Neural progenitor cell (in vitro differentiated cells): ENCODE measurements at regions not wholly inside any gene's neighbourhood (a gene's known extent, or its start where the extent isn't known, plus 50 kb on each side); places are given as distances from the start of the nearest gene placed in this dataset.

Experiments used
- DNase-seq: peaks from one replicate; pipeline ENCODE4 v3.0.0-alpha.2; 2016; ENCODE audit warnings: low spot score
- H2AFZ ChIP-seq: fragments of 200-600 bp; sonication (generic); replicated peaks from 2 replicates; pipeline ENCODE4 v1.6.1; 2016; ENCODE audit warnings: antibody characterized with exemption
- H3F3A ChIP-seq: fragments of 200-600 bp; sonication (generic); 2 replicates; pipeline ENCODE4 v1.6.1; 2016; ENCODE audit warnings: antibody characterized with exemption, low read depth
- H3K27ac ChIP-seq: fragments of 200-600 bp; sonication (generic); 2 replicates; pipeline ENCODE4 v1.5.1; 2016; ENCODE audit warnings: mild to moderate bottlenecking
- H3K27me3 ChIP-seq: fragments of 200-600 bp; sonication (generic); 2 replicates; pipeline ENCODE4 v1.6.1; 2016; ENCODE audit warnings: mild to moderate bottlenecking, moderate library complexity
- H3K36me3 ChIP-seq: fragments of 200-600 bp; sonication (generic); 2 replicates; pipeline ENCODE4 v1.5.1; 2016
- H3K4me1 ChIP-seq: fragments of 200-600 bp; sonication (generic); 2 replicates; pipeline ENCODE4 v1.6.1; 2016; ENCODE audit warnings: mixed run types
- H3K4me2 ChIP-seq: fragments of 200-600 bp; sonication (generic); 2 replicates; pipeline ENCODE4 v1.6.1; 2016
- H3K4me3 ChIP-seq: fragments of 200-600 bp; sonication (generic); 2 replicates; pipeline ENCODE4 v1.5.1; 2016
- H3K79me2 ChIP-seq: fragments of 200-600 bp; sonication (generic); 2 replicates; pipeline ENCODE4 v1.6.1; 2016; ENCODE audit warnings: low read depth
- H3K9ac ChIP-seq: fragments of 200-600 bp; sonication (generic); 2 replicates; pipeline ENCODE4 v1.6.1; 2016
- H3K9me3 ChIP-seq: fragments of 200-600 bp; sonication (generic); 2 replicates; pipeline ENCODE4 v1.5.1; 2016; ENCODE audit warnings: low read depth
- H4K20me1 ChIP-seq: fragments of 200-600 bp; sonication (generic); 2 replicates; pipeline ENCODE4 v1.6.1; 2016; ENCODE audit warnings: low read depth
- H3K27ac Mint-ChIP-seq: 3 replicates; pipeline ENCODE4 v1.8.0; 2021; ENCODE audit warnings: mixed read lengths
- H3K27me3 Mint-ChIP-seq: 2 replicates; pipeline ENCODE4 v1.8.0; 2022; ENCODE audit warnings: low read depth, mild to moderate bottlenecking, inconsistent platforms, moderate library complexity, mixed read lengths; ENCODE audit not compliant: insufficient read depth
- H3K36me3 Mint-ChIP-seq: 3 replicates; pipeline ENCODE4 v1.8.0; 2021; ENCODE audit warnings: mixed read lengths
- H3K4me1 Mint-ChIP-seq: 3 replicates; pipeline ENCODE4 v1.8.0; 2021; ENCODE audit warnings: mixed read lengths
- H3K4me3 Mint-ChIP-seq: 3 replicates; pipeline ENCODE4 v1.8.0; 2021; ENCODE audit warnings: mild to moderate bottlenecking, moderate library complexity, mixed read lengths
- H3K9me3 Mint-ChIP-seq: 3 replicates; pipeline ENCODE4 v1.8.0; 2020; ENCODE audit warnings: mixed read lengths
- EZH2 ChIP-seq: fragments of 200-600 bp; sonication (generic); IDR thresholded peaks from 2 replicates; pipeline ENCODE4 v1.6.1; 2017; ENCODE audit warnings: antibody characterized with exemption, mild to moderate bottlenecking, moderate library complexity
- EZH2phosphoT487 ChIP-seq: fragments of 200-600 bp; sonication (generic); IDR thresholded peaks from 2 replicates; pipeline ENCODE4 v1.6.1; 2017; ENCODE audit warnings: antibody characterized with exemption
- TF ChIP-seq, protein P1 (sequence below): fragments of 200-600 bp; sonication (generic); IDR thresholded peaks from 2 replicates; pipeline ENCODE4 v1.5.1; 2017; ENCODE audit warnings: antibody characterized with exemption, mild to moderate bottlenecking

- H3K4me3 Mint-ChIP-seq: no peak overlapping the region
These were observed 455.1 kb upstream of the ZP4 start for GRCh38 chr1:238345837-238346236.

DNA sequence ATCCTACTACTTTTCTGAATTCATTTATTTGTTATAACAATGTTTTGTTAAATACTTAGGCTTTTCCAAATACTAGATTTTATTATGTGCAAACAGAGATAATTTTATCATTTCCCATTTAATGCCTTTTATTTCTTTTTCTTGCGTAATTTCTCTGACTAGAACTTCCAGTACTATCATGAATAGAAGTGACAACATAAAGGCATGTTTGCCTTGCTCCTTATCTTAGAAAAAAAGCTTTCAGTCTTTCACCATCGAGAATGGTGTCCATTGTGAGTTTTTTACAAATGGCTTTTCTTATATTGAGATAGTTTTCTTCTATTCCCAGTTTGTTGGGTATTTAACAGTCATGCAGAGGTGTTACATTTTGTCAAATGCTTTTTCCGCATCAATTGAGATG lies 453.1 kb upstream of the ZP4 start:
- no peaks in the 10 kb centered on the region for H4K20me1 ChIP-seq
- H3K36me3 Mint-ChIP-seq: no peaks in the 10 kb centered on the region
- no peaks in the 10 kb centered on the region for H3K4me1 ChIP-seq

More at GRCh38 chr1:238345837-238346236, 455.1 kb upstream of the ZP4 start:
- Mint-ChIP-seq H3K36me3 (no peaks in the 10 kb centered on the region), H3K4me1 (no peaks in the 10 kb centered on the region), H3K27me3 (no peaks in the 10 kb centered on the region), H3K9me3 (peaks cover 2% of the 10 kb centered on the region), H3K27ac (no peak overlapping the region)
- Histone ChIP-seq H3K4me1 (no peaks in the 10 kb centered on the region), H3K4me3 (no peak overlapping the region), H3K9ac (no peak overlapping the region), H3K9me3 (no peaks in the 10 kb centered on the region), H3F3A (no peaks in the 10 kb centered on the region), H3K27me3 (no peaks in the 10 kb centered on the region), H3K27ac (no peak overlapping the region), H3K4me2 (no peak overlapping the region), H3K36me3 (peaks cover 5% of the 10 kb centered on the region), H4K20me1 (no peaks in the 10 kb centered on the region), H2AFZ (no peak overlapping the region), H3K79me2 (no peaks in the 10 kb centered on the region)
- TF ChIP-seq, protein P1, sequence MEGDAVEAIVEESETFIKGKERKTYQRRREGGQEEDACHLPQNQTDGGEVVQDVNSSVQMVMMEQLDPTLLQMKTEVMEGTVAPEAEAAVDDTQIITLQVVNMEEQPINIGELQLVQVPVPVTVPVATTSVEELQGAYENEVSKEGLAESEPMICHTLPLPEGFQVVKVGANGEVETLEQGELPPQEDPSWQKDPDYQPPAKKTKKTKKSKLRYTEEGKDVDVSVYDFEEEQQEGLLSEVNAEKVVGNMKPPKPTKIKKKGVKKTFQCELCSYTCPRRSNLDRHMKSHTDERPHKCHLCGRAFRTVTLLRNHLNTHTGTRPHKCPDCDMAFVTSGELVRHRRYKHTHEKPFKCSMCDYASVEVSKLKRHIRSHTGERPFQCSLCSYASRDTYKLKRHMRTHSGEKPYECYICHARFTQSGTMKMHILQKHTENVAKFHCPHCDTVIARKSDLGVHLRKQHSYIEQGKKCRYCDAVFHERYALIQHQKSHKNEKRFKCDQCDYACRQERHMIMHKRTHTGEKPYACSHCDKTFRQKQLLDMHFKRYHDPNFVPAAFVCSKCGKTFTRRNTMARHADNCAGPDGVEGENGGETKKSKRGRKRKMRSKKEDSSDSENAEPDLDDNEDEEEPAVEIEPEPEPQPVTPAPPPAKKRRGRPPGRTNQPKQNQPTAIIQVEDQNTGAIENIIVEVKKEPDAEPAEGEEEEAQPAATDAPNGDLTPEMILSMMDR: no peak
- TF ChIP-seq EZH2 (no peak), EZH2phosphoT487 (no peak)
- DNase-seq: no peak

GRCh38 chr1:238341395-238341794 lies 450.7 kb upstream of the ZP4 start:
- no peak overlapping the region for H3K4me2 ChIP-seq
- peaks cover 5% of the 10 kb centered on the region for H3K36me3 ChIP-seq
- no peak for DNase-seq
- H3K4me3 ChIP-seq: no peak overlapping the region
- H2AFZ ChIP-seq: peak overlapping the region; percentile 34
- H3K9me3 Mint-ChIP-seq: peaks cover 3% of the 10 kb centered on the region
- H3K4me3 Mint-ChIP-seq: no peak overlapping the region
- H3K27ac ChIP-seq: no peak overlapping the region
- H3K4me1 Mint-ChIP-seq: no peaks in the 10 kb centered on the region
- TF ChIP-seq EZH2: no peak
- no peak for TF ChIP-seq EZH2phosphoT487
- TF ChIP-seq, protein P1: no peak
- H3K9ac ChIP-seq: no peak overlapping the region
- H3K79me2 ChIP-seq: no peaks in the 10 kb centered on the region
- no peaks in the 10 kb centered on the region for H3K27me3 ChIP-seq
- no peaks in the 10 kb centered on the region for H3K36me3 Mint-ChIP-seq
- no peaks in the 10 kb centered on the region for H3K4me1 ChIP-seq
- no peak overlapping the region for H3K27ac Mint-ChIP-seq
- no peaks in the 10 kb centered on the region for H4K20me1 ChIP-seq
- no peaks in the 10 kb centered on the region for H3K27me3 Mint-ChIP-seq
- no peaks in the 10 kb centered on the region for H3K9me3 ChIP-seq
- H3F3A ChIP-seq: no peaks in the 10 kb centered on the region

More for the DNA sequence above, 453.1 kb upstream of the ZP4 start:
- Histone ChIP-seq H3K27me3 (no peaks in the 10 kb centered on the region), H3F3A (no peaks in the 10 kb centered on the region), H3K27ac (no peak overlapping the region), H3K4me3 (no peak overlapping the region), H3K36me3 (peaks cover 5% of the 10 kb centered on the region), H2AFZ (no peak overlapping the region), H3K9me3 (no peaks in the 10 kb centered on the region), H3K4me2 (no peak overlapping the region), H3K79me2 (no peaks in the 10 kb centered on the region), H3K9ac (no peak overlapping the region)
- TF ChIP-seq EZH2: no peak
- TF ChIP-seq, protein P1: no peak
- TF ChIP-seq EZH2phosphoT487: no peak
- Mint-ChIP-seq H3K9me3 (no peaks in the 10 kb centered on the region), H3K27me3 (no peaks in the 10 kb centered on the region), H3K27ac (no peak overlapping the region), H3K4me1 (no peaks in the 10 kb centered on the region), H3K4me3 (no peak overlapping the region)
- no peak for DNase-seq
